ENCODE measurements at regions not wholly inside any gene's neighbourhood (a gene's known extent, or its start where the extent isn't known, plus 50 kb on each side); places are given as distances from the start of the nearest gene placed in this dataset.

DNA sequence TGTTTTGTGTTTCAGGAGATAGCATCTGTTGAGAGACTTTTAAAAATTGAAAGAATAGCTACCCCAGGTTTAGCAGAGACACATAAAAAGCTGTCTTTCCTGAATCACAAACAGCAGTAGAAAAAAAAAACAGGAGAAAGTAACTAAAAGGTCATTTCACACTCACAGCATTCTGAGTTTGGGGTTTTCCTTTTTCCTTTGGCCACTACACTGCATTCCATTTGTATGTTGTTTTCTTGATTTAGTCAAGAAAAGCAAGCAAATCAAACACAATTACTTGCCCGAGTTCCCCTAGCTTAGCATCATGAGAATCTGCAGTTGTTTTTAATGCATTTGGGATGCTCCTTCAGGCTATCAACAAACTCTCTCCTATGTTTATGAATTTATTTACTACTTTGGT lies 161.0 kb downstream of the KCTD12 start:
- TF ChIP-seq, protein P1, sequence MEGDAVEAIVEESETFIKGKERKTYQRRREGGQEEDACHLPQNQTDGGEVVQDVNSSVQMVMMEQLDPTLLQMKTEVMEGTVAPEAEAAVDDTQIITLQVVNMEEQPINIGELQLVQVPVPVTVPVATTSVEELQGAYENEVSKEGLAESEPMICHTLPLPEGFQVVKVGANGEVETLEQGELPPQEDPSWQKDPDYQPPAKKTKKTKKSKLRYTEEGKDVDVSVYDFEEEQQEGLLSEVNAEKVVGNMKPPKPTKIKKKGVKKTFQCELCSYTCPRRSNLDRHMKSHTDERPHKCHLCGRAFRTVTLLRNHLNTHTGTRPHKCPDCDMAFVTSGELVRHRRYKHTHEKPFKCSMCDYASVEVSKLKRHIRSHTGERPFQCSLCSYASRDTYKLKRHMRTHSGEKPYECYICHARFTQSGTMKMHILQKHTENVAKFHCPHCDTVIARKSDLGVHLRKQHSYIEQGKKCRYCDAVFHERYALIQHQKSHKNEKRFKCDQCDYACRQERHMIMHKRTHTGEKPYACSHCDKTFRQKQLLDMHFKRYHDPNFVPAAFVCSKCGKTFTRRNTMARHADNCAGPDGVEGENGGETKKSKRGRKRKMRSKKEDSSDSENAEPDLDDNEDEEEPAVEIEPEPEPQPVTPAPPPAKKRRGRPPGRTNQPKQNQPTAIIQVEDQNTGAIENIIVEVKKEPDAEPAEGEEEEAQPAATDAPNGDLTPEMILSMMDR (IDR thresholded peaks at IDR 0.05) = no peak
- no peak for TF ChIP-seq POLR2AphosphoS5 (IDR thresholded peaks at IDR 0.05; ENCODE audit: low read depth, low read length)

Measured in Panc1 (cell line).